VCaP (cell line): ENCODE measurements at regions not wholly inside any gene's neighbourhood (a gene's known extent, or its start where the extent isn't known, plus 50 kb on each side); places are given as distances from the start of the nearest gene placed in this dataset.

ENCODE experiments used
- H3K27ac ChIP-seq: fragments of 450-650 bp; 2 replicates; pipeline ENCODE4 v1.5.1; 2017
- TF ChIP-seq, protein P1 (sequence below): fragments of 450-650 bp; conservative IDR thresholded peaks from 2 replicates; pipeline ENCODE4 v1.5.1; 2017; ENCODE audit warnings: mild to moderate bottlenecking, moderate library complexity

DNA sequence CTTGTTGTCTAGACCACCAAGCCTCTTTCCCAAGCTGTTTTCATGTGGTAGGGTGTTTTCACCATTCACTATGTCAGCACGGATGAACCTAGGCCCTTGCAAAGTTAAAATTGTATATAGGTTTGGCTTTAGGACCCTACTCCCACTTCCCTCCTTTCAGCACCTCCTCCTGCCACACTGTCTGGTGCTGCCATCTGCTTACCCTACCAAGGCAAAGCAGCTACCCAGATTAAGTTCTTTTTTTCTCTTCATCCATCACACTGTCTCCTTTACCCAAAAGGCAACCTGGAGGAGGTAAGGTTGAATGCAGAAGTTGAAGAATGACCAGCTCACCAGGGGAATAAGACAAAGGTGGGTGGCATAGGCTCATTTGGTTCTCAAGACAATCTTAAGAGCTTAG is 184.0 kb downstream of the CDC5L start:
- TF ChIP-seq, protein P1, sequence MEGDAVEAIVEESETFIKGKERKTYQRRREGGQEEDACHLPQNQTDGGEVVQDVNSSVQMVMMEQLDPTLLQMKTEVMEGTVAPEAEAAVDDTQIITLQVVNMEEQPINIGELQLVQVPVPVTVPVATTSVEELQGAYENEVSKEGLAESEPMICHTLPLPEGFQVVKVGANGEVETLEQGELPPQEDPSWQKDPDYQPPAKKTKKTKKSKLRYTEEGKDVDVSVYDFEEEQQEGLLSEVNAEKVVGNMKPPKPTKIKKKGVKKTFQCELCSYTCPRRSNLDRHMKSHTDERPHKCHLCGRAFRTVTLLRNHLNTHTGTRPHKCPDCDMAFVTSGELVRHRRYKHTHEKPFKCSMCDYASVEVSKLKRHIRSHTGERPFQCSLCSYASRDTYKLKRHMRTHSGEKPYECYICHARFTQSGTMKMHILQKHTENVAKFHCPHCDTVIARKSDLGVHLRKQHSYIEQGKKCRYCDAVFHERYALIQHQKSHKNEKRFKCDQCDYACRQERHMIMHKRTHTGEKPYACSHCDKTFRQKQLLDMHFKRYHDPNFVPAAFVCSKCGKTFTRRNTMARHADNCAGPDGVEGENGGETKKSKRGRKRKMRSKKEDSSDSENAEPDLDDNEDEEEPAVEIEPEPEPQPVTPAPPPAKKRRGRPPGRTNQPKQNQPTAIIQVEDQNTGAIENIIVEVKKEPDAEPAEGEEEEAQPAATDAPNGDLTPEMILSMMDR: no peak
- no peak overlapping the region for H3K27ac ChIP-seq

DNA sequence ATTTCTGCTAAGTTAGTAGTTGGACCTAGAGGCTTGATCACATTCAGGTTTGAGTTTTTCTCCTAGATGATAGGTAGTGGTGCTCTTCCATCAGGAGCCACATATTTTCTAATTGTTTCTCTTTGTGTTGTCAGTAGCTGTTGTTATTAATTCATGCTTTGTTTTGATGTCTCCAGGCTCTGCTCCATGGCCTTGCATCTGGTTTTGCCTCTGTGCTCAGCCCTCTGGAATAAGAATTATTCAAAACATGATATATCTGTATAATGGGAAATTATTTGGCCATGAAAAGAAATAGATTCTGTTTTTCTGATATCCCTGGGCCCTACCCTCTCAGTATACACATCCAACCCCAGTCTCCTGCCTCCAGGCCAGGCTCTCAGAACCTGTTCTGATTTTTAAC is 184.8 kb downstream of the CDC5L start:
- TF ChIP-seq, protein P1: no peak
- H3K27ac ChIP-seq: no peak overlapping the region

DNA sequence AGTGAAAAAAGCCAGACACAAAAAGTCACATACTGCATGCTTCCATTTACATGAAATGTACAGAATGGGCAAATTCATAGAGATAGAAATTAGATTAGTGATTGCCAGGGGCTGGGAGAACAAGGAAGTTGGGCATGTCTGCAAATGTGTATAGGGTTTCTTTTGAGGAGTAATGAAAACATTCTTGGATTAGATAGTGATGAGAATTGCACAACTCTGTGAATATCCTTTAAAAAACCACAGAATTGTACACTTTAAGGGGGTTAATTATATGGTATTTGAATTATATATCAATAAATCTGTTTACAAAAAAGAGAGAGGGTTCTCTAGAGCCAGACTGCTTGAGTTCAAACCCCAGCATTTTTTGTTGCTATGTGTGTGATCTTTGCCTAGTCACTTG is 188.1 kb downstream of the CDC5L start:
- TF ChIP-seq, protein P1: no peak
- H3K27ac ChIP-seq: no peak overlapping the region

DNA sequence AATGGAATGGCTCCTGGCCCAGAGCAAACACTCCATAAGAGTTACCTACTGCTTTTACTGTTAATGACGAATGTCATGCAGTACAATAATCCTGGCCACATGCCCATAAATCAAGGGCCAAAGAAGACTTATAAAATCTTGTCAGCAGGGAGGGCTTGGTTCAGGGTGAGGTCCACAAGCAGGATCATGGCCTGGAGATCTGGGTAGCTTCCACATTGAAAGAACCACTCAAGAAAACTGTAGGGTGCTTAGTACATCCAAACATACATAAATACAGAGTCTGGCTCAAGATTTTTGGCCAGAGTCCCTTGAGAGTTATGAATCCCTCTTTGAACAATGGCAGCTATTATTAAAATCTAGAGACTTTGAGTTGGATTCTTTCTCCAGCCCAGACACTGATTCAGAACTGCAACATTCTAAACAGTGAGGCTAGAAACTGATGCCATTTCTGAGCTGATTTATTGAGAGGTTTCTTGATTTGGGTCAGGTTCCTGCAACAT is 188.7 kb downstream of the CDC5L start:
- TF ChIP-seq, protein P1: no peak
- H3K27ac ChIP-seq: no peak overlapping the region

DNA sequence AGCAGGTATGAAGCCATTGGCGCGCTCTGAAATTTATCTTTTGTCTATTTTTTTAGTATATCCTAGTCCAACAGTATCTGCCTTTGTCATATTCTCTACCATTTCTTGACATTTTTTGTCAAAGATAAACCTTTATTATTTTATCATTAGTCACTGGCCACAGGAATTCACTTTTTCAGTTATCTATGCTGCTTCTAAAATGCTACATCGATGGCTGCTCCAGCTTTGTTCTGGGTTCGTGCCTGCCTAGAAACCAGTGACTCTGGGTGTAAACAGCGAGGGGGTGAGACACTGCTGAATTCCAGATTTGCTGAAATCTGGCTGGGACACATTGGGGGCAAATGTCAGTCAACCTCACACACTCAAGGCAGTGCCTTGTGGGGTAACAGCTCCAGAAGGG is 193.4 kb downstream of the CDC5L start:
- TF ChIP-seq, protein P1: no peak
- no peak overlapping the region for H3K27ac ChIP-seq

DNA sequence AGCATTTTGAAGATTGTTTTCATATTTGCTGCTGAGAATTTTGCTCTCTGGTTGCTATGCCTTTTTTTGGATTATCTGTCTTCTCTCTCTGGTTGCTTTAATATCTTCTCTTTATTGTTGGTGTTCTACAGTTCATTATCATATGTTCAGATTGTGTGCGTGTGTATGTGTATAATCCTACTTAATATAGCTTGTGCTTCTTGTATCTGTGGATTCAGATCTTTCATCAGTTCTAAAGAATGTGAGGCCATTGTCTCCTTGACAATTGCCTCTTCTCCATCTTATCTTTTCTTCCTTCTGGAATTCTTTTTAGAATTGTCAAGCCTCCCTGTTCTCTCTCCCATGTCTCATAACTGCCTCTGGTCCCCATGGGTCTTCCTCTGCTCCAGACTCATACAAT is 195.4 kb downstream of the CDC5L start:
- H3K27ac ChIP-seq: no peak overlapping the region
- TF ChIP-seq, protein P1: no peak

DNA sequence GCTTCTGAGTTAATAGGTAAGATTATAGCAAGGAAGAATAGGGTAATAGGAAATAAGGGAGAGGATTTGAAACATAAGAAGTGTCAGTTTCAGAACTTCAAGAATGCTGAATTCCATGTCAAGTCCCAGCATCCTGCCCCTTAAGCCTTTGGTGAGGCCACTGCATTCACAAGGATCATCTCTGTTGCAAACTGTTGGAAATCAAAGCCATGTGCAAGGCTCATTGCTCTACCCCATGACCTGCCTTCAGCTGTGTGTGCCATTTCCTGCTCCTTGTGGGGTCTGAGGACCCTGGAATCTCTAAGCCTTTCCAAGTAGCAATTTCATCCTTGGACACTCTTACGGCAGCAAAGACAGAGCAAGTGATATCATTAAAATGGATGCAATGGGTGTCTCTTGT is 203.0 kb downstream of the CDC5L start:
- H3K27ac ChIP-seq: no peak overlapping the region
- TF ChIP-seq, protein P1: no peak
